Vagina (tissue), 2 donors: ENCODE measurements at regions not wholly inside any gene's neighbourhood (a gene's known extent, or its start where the extent isn't known, plus 50 kb on each side); places are given as distances from the start of the nearest gene placed in this dataset.
A peak's percentile ranks its signal among the peaks of the same experiment; 100 is the strongest.

ENCODE experiments used
- DNase-seq, 2 donors: peaks; one replicate each; pipeline ENCODE4 v3.0.0-alpha.2; 2017; ENCODE audit errors: extremely low spot score in 2 of 2
- H3K27ac ChIP-seq: fragments of 200-600 bp; sonication (generic); one replicate; pipeline ENCODE4 v1.5.1; 2019
- H3K27me3 ChIP-seq: fragments of 200-600 bp; sonication (generic); one replicate; pipeline ENCODE4 v1.5.1; 2019
- H3K36me3 ChIP-seq, 2 donors: fragments of 200-600 bp; sonication (generic); one replicate each; pipeline ENCODE4 v1.5.1; 2017 to 2019
- H3K4me1 ChIP-seq: fragments of 200-600 bp; sonication (generic); one replicate; pipeline ENCODE4 v1.5.1; 2019
- H3K4me3 ChIP-seq, 2 donors: fragments of 200-600 bp; sonication (generic); 1 replicate in 1 of 2; 2 replicates in 1 of 2; pipeline ENCODE4 v1.5.1; 2016 to 2019
- H3K9me3 ChIP-seq: fragments of 200-600 bp; sonication (generic); one replicate; pipeline ENCODE4 v1.5.1; 2019
- POLR2A ChIP-seq, 2 donors: fragments of 450-650 bp; IDR thresholded peaks; one replicate each; pipeline ENCODE4 v1.6.1; 2017; ENCODE audit warnings: antibody characterized with exemption in 2 of 2, mild to moderate bottlenecking in 2 of 2, moderate library complexity in 2 of 2
- POLR2AphosphoS5 ChIP-seq, 2 donors: sonication (generic); formaldehyde crosslinking; IDR thresholded peaks; one replicate each; pipeline ENCODE4 v1.9.0; 2017; ENCODE audit warnings: antibody characterized with exemption in 2 of 2, mild to moderate bottlenecking in 2 of 2, low read depth in 1 of 2; ENCODE audit not compliant: insufficient read depth in 1 of 2
- intact Hi-C: fragments of 100-400 bp; cut with DNase I; formaldehyde crosslinking; loops from one replicate; pipeline ENCODE4 v1.15.1; 2023
- TF ChIP-seq, protein P1 (sequence below), 3 experiments: fragments of 450-650 bp in 2 of 3; fragments of 200-600 bp in 1 of 3; sonication (generic) in 1 of 3; IDR thresholded peaks; one replicate each; pipeline ENCODE4 v1.5.1; 2017 to 2019; ENCODE audit warnings: antibody characterized with exemption in 3 of 3, mild to moderate bottlenecking in 2 of 3, moderate library complexity in 2 of 3

- no peaks in the 10 kb centered on the region for H3K9me3 ChIP-seq
- H3K4me3 ChIP-seq, result peak overlapping the region; percentile 37 to 39
- no peak overlapping the region for H3K27ac ChIP-seq
- H3K36me3 ChIP-seq, result no peaks in the 10 kb centered on the region
- peaks cover 22% of the 10 kb centered on the region for H3K4me1 ChIP-seq
- TF ChIP-seq, protein P1, sequence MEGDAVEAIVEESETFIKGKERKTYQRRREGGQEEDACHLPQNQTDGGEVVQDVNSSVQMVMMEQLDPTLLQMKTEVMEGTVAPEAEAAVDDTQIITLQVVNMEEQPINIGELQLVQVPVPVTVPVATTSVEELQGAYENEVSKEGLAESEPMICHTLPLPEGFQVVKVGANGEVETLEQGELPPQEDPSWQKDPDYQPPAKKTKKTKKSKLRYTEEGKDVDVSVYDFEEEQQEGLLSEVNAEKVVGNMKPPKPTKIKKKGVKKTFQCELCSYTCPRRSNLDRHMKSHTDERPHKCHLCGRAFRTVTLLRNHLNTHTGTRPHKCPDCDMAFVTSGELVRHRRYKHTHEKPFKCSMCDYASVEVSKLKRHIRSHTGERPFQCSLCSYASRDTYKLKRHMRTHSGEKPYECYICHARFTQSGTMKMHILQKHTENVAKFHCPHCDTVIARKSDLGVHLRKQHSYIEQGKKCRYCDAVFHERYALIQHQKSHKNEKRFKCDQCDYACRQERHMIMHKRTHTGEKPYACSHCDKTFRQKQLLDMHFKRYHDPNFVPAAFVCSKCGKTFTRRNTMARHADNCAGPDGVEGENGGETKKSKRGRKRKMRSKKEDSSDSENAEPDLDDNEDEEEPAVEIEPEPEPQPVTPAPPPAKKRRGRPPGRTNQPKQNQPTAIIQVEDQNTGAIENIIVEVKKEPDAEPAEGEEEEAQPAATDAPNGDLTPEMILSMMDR (IDR thresholded peaks at IDR 0.05), result no peak
- TF ChIP-seq POLR2AphosphoS5 (IDR thresholded peaks at IDR 0.05; ENCODE audit: insufficient read depth in 1 of 2, low read depth in 1 of 2), result no peak
- no peak for TF ChIP-seq POLR2A (IDR thresholded peaks at IDR 0.05)
- no peaks in the 10 kb centered on the region for H3K27me3 ChIP-seq
- intact Hi-C loops, result no loop called here
- no peak for DNase-seq
Measured at GRCh38 chr11:19345848-19346681, 105.3 kb upstream of the E2F8 start.

- Histone ChIP-seq H3K4me1 (peaks cover 22% of the 10 kb centered on the region), H3K9me3 (no peaks in the 10 kb centered on the region), H3K4me3 (peak overlapping the region; percentile 37 to 39), H3K27me3 (no peaks in the 10 kb centered on the region), H3K36me3 (no peaks in the 10 kb centered on the region), H3K27ac (no peak overlapping the region)
- DNase-seq, result no peak
- intact Hi-C loops, result no loop called here
- TF ChIP-seq POLR2AphosphoS5 (IDR thresholded peaks at IDR 0.05; ENCODE audit: insufficient read depth in 1 of 2, low read depth in 1 of 2) (no peak), POLR2A (IDR thresholded peaks at IDR 0.05) (no peak)
- TF ChIP-seq, protein P1 (IDR thresholded peaks at IDR 0.05), result no peak
Measured at GRCh38 chr11:19345519-19345847, 104.7 kb upstream of the E2F8 start.

GRCh38 chr11:19344661-19345518 is 104.1 kb upstream of the E2F8 start:
- TF ChIP-seq POLR2A (IDR thresholded peaks at IDR 0.05) (no peak), POLR2AphosphoS5 (IDR thresholded peaks at IDR 0.05; ENCODE audit: insufficient read depth in 1 of 2, low read depth in 1 of 2) (peak in 1 of 2 donors; percentile 17)
- TF ChIP-seq, protein P1 (IDR thresholded peaks at IDR 0.05), result no peak
- DNase-seq, result no peak
- Histone ChIP-seq H3K27me3 (no peaks in the 10 kb centered on the region), H3K27ac (no peak overlapping the region), H3K4me1 (peaks cover 22% of the 10 kb centered on the region), H3K9me3 (no peaks in the 10 kb centered on the region), H3K36me3 (no peaks in the 10 kb centered on the region), H3K4me3 (peak overlapping the region; percentile 37 to 39)
- intact Hi-C loops, result no loop called here

DNA sequence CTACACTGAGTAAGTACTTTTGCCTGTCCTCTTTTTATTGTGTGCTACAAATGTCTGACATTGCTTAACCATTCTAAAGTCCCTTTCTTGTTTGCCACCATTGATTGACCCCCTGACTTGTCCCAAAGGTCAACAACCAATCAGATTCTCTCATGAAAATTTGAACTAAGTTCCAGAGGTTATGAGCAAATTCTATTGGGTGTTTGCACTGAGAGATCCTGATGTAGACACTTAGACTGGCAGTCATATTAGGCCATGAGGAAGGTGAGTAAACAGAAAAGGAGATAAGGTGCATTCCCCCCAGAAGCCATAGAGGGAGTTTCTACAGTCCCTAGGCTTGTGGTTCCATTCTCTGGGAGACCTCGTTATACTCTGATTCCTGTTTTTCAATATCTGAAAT is 101.3 kb upstream of the E2F8 start:
- Histone ChIP-seq H3K4me1 (peaks cover 22% of the 10 kb centered on the region), H3K27me3 (no peaks in the 10 kb centered on the region), H3K27ac (no peak overlapping the region), H3K4me3 (no peak overlapping the region), H3K9me3 (no peaks in the 10 kb centered on the region), H3K36me3 (no peaks in the 10 kb centered on the region)
- intact Hi-C loops, result no loop called here
- TF ChIP-seq POLR2A (IDR thresholded peaks at IDR 0.05) (no peak), POLR2AphosphoS5 (IDR thresholded peaks at IDR 0.05; ENCODE audit: insufficient read depth in 1 of 2, low read depth in 1 of 2) (no peak)
- TF ChIP-seq, protein P1 (IDR thresholded peaks at IDR 0.05), result no peak
- DNase-seq, result no peak
